PC-3 (cell line): ENCODE measurements at regions not wholly inside any gene's neighbourhood (a gene's known extent, or its start where the extent isn't known, plus 50 kb on each side); places are given as distances from the start of the nearest gene placed in this dataset.

Experiments
- ATAC-seq: fragments of 200-7000 bp; cut with Tn5 transposase; 2 replicates; pipeline ENCODE4 v1.9.1; 2020; ENCODE audit warnings: mild to moderate bottlenecking, moderate library complexity
- BruUV-seq: library from RNA; stranded (reverse); fragments of 400-500 nt; replicated peaks from 2 replicates; lab custom pipeline; 2021; lab: Mats Ljungman, UMichigan
- CTCF ChIA-PET: fragments of 300-600 bp; sonication (Branson Sonifier 250); formaldehyde crosslinking; loops from one replicate; lab custom pipeline; 2022; ENCODE audit warnings: antibody characterized with exemption; lab: Charles Lee
- POLR2A ChIA-PET: fragments of 300-600 bp; sonication (Branson Sonifier 250); formaldehyde crosslinking; loops from one replicate; lab custom pipeline; 2022; ENCODE audit warnings: antibody characterized with exemption; ENCODE audit not compliant: unreplicated experiment; lab: Charles Lee
- DNase-seq: peaks from one replicate; pipeline ENCODE4 v3.0.0-alpha.2; 2015
- H2AFZ ChIP-seq: fragments of 300-600 bp; sonication (generic); 2 replicates; pipeline ENCODE4 v1.6.0; 2016; ENCODE audit warnings: antibody characterized with exemption, low read length
- H3F3A ChIP-seq: fragments of 300-600 bp; sonication (generic); one replicate; pipeline ENCODE4 v1.6.0; 2017; ENCODE audit warnings: antibody characterized with exemption, low read length, control low read depth, mild to moderate bottlenecking; ENCODE audit not compliant: unreplicated experiment
- H3K27ac ChIP-seq: fragments of 300-600 bp; sonication (generic); 2 replicates; pipeline ENCODE4 v1.5.1; 2016; ENCODE audit warnings: mild to moderate bottlenecking, low read length
- H3K27me3 ChIP-seq: fragments of 300-600 bp; sonication (generic); 2 replicates; pipeline ENCODE4 v1.6.1; 2016; ENCODE audit warnings: low read length, mixed read lengths
- H3K36me3 ChIP-seq: fragments of 300-600 bp; sonication (generic); 2 replicates; pipeline ENCODE4 v1.6.1; 2016; ENCODE audit warnings: low read depth, mixed run types, low read length, mixed read lengths
- H3K4me1 ChIP-seq: fragments of 300-600 bp; sonication (generic); 2 replicates; pipeline ENCODE4 v1.5.1; 2016; ENCODE audit warnings: low read length; ENCODE audit not compliant: insufficient read depth
- H3K4me2 ChIP-seq: fragments of 300-600 bp; sonication (generic); 2 replicates; pipeline ENCODE4 v1.6.0; 2016; ENCODE audit warnings: low read length
- H3K4me3 ChIP-seq: fragments of 300-600 bp; sonication (generic); 2 replicates; pipeline ENCODE4 v1.5.1; 2016; ENCODE audit warnings: mild to moderate bottlenecking, low read length, mixed read lengths
- H3K79me2 ChIP-seq: fragments of 300-600 bp; sonication (generic); 2 replicates; pipeline ENCODE4 v1.6.1; 2017; ENCODE audit warnings: low read length, mixed read lengths
- H3K9ac ChIP-seq: fragments of 300-600 bp; sonication (generic); 2 replicates; pipeline ENCODE4 v1.6.0; 2016; ENCODE audit warnings: mild to moderate bottlenecking, low read length
- H3K9me2 ChIP-seq: fragments of 300-600 bp; sonication (generic); replicated peaks from 2 replicates; pipeline ENCODE4 v1.6.1; 2016; ENCODE audit warnings: mixed run types, low read length, mixed read lengths
- H3K9me3 ChIP-seq: fragments of 300-600 bp; sonication (generic); 2 replicates; pipeline ENCODE4 v1.6.1; 2016; ENCODE audit warnings: low read length, mixed read lengths
- H4K20me1 ChIP-seq: fragments of 300-600 bp; sonication (generic); 2 replicates; pipeline ENCODE4 v1.6.1; 2016; ENCODE audit warnings: low read length, mixed read lengths
- CTCF ChIP-seq: fragments of 300-600 bp; sonication (generic); conservative IDR thresholded peaks from 2 replicates; pipeline ENCODE4 v1.5.1; 2017; ENCODE audit warnings: antibody characterized with exemption, low read depth, mild to moderate bottlenecking, low read length
- EZH2 ChIP-seq: fragments of 300-600 bp; sonication (generic); IDR thresholded peaks from one replicate; pipeline ENCODE4 v1.6.1; 2017; ENCODE audit warnings: antibody characterized with exemption, mild to moderate bottlenecking, low read length; ENCODE audit not compliant: unreplicated experiment
- EZH2phosphoT487 ChIP-seq: fragments of 300-600 bp; sonication (generic); IDR thresholded peaks from 2 replicates; pipeline ENCODE4 v1.6.1; 2018; ENCODE audit warnings: mild to moderate bottlenecking, antibody characterized with exemption, low read length, borderline replicate concordance
- intact Hi-C: fragments of 100-400 bp; cut with micrococcal nuclease; formaldehyde crosslinking; loops from 2 replicates; pipeline ENCODE4 v1.9.0; 2023

GRCh38 chr13:53126841-53127245 lies 98.2 kb downstream of the OLFM4 start:
- no peak overlapping the region for H3K9ac ChIP-seq
- no peaks in the 10 kb centered on the region for H3K9me2 ChIP-seq
- TF ChIP-seq EZH2phosphoT487 (no peak), EZH2 (no peak), CTCF (no peak)
- no peak overlapping the region for H3K27ac ChIP-seq
- H3K4me2 ChIP-seq: no peak overlapping the region
- H3K36me3 ChIP-seq: no peaks in the 10 kb centered on the region
- BruUV-seq: no TSS peak
- H3K27me3 ChIP-seq: no peaks in the 10 kb centered on the region
- H2AFZ ChIP-seq: no peak overlapping the region
- intact Hi-C loops: no loop called here
- no peaks in the 10 kb centered on the region for H3K79me2 ChIP-seq
- no peak overlapping the region for H3K4me3 ChIP-seq
- no peak for DNase-seq
- H3K9me3 ChIP-seq: no peaks in the 10 kb centered on the region
- POLR2A ChIA-PET: no interaction called here
- H3K4me1 ChIP-seq: no peaks in the 10 kb centered on the region
- no peak for ATAC-seq
- H4K20me1 ChIP-seq: no peaks in the 10 kb centered on the region
- CTCF ChIA-PET: no interaction called here
- H3F3A ChIP-seq: no peaks in the 10 kb centered on the region

GRCh38 chr13:53127373-53127772 lies 98.8 kb downstream of the OLFM4 start:
- Histone ChIP-seq H3K4me1 (no peaks in the 10 kb centered on the region), H3K4me3 (no peak overlapping the region), H3K4me2 (no peak overlapping the region), H3K27ac (no peak overlapping the region), H3K9me3 (no peaks in the 10 kb centered on the region), H3F3A (no peaks in the 10 kb centered on the region), H2AFZ (no peak overlapping the region), H3K9me2 (no peaks in the 10 kb centered on the region), H3K9ac (no peak overlapping the region), H3K79me2 (no peaks in the 10 kb centered on the region), H3K27me3 (no peaks in the 10 kb centered on the region), H3K36me3 (no peaks in the 10 kb centered on the region), H4K20me1 (no peaks in the 10 kb centered on the region)
- no peak for DNase-seq
- ChIA-PET CTCF (no interaction called here), POLR2A (no interaction called here)
- intact Hi-C loops: no loop called here
- no TSS peak for BruUV-seq
- no peak for ATAC-seq
- TF ChIP-seq CTCF (no peak), EZH2phosphoT487 (no peak), EZH2 (no peak)

GRCh38 chr13:53129864-53130393 lies 101.3 kb downstream of the OLFM4 start:
- Histone ChIP-seq H3K9ac (no peak overlapping the region), H3K27ac (no peak overlapping the region), H3K27me3 (no peaks in the 10 kb centered on the region), H3F3A (no peaks in the 10 kb centered on the region), H4K20me1 (no peaks in the 10 kb centered on the region), H3K36me3 (no peaks in the 10 kb centered on the region), H3K9me3 (no peaks in the 10 kb centered on the region), H3K4me2 (no peak overlapping the region), H3K4me3 (no peak overlapping the region), H3K4me1 (no peaks in the 10 kb centered on the region), H3K9me2 (no peaks in the 10 kb centered on the region), H2AFZ (no peak overlapping the region), H3K79me2 (no peaks in the 10 kb centered on the region)
- POLR2A ChIA-PET: no interaction called here
- DNase-seq: no peak
- intact Hi-C loops: no loop called here
- TF ChIP-seq CTCF (no peak), EZH2 (no peak), EZH2phosphoT487 (no peak)
- no TSS peak for BruUV-seq
- CTCF ChIA-PET: no interaction called here
- ATAC-seq: no peak
